GM18502 (cell line): ENCODE measurements at regions not wholly inside any gene's neighbourhood (a gene's known extent, or its start where the extent isn't known, plus 50 kb on each side); places are given as distances from the start of the nearest gene placed in this dataset.

Experiments
- ATAC-seq: cut with Tn5 transposase; IDR thresholded peaks from one replicate; pipeline ENCODE4 v1.9.1; 2021; ENCODE audit warnings: mild to moderate bottlenecking; ENCODE audit not compliant: unreplicated experiment, poor library complexity

DNA sequence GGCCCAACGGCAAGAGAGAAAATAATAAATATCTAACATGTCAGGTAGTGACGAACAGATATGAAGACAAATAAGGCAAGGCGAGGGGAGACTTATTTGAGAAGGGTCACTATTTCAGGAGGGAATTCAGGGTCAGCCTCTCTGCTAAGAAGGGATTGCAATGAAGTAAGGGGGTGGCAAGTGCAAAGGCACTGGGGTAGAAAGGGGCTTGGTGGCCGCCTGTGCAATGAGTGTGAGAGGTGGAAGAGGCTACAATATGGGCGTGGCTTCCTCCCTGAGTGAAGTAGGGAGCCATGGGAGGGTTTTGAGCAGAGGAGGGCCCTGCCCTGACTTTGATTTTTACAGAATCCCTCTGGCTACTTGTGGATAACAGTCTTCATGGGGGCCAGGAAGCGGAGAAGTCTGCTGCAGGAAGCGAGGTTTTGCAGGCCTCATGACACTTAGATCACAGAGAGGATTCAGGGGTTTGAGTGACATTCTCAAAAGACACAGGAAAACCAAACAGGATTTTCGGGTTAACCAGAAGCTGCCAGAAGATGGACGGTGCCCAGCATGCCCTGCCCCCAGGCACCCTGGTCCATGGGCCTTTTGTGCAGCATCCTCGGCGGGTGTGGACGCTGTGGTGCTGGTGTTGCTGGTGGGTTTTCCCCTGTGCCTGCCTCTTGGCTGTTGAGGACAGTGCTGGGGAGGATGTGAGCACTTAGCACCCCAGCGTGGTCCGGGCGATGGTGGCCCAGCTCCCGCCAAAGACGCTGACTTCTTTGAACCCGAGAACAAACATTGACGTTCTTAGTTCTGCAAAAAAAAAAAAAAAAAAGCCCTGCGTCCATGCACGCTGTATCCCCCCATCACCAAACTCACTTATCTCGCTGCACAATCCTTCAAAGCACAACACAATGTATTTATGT lies 124.2 kb upstream of the PTPN1 start:
- no peak for ATAC-seq

DNA sequence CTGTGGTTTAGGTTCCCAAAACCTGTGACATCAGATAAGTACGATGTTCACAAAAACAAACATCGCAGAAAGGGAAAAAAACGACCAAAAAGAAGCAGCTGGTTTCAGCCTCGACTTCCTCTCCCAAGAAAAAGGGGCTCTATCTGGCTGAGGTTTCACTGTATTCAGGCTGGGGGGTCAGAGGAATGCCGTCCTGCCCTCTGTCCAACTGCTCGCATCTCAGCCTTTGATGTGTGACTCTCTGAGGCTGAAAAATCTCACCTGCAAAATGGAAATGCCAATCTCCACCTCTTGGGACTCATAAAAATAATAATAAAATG lies 123.6 kb upstream of the PTPN1 start:
- no peak for ATAC-seq

DNA sequence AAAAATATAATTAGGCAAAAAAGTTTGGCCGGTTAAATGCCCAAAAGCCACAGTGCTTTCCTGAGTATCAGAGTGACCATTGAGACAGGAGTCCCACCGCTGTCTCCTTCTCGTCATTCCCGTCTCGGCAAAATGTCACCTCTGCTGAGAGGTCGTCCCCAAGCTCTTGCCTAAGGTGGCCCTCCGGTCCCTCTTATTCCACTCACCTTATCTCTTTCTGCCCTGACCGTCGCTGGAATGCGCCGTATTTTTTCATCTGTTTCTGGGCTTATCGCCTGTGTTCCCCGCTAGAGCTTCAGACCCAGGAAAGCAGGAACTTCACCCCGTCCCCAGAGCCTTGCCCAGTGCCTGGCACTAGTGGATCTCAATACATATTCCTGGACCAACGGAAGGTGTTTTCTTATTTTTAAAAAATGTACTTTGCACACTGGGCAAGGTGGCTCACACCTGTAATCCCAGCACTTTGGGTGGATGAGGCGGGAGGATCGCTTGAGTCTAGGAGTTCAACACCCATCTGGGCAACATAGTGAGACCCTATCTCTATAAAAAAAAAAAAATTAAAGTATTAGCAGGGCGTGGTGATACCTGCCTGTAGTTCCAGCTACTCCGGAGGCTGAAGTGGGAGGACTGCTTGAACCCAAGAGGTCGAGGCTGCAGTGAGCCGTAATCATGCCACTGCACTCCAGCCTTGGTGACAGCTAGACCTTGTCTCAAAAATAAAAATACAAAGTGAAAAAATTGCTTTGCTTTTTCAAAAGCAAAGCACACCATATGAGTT lies 122.8 kb upstream of the PTPN1 start:
- ATAC-seq: no peak

DNA sequence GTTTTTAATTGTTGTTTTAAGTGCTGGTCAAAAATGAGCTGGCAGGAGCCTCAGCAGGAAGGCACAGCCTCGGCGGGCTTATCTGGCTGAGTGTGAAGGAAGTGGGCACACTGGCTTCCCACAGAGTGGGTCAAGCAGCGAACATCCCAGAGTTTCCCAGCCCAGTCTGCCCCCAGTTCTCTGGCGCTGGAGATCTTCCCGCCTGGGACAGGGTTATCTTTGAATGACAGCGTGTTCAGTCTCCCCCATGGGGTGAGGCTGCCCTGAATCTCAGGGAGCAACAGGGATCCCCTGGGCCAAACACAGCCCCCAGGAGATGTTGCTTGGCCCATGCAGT lies 122.2 kb upstream of the PTPN1 start:
- no peak for ATAC-seq

DNA sequence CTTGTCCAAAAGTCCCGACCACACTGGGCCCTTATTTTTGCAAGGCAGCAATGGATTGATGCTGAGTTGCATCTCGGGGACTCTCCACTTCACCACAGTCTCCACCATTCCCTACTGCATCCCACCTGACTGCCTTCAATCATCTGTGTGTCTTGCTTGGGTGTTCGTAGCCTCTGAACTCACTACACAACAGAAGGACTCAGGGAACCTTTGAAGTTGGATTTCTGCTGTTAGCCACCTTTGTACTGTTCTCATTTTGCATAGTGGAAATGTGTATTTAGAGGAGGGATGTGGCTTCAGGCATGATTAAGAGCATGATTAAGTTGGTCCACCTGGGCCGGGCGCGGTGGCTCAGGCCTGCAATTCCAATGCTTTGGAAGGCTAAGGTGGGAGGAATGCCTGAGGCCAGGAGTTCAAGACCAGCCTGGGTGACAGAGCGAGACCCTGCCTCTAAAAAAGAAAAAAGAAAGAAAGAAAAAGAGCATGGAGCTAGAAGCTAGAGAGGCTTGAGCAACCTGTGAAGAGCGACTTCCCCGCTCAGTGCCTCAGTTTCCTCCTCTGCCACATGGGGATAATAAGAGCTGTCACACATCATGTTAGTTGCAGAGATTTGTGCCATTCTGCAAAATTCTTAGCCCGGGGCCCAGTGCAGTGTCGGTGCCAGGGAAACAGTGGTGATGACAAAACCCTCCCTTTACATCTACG lies 121.3 kb upstream of the PTPN1 start:
- ATAC-seq: no peak

DNA sequence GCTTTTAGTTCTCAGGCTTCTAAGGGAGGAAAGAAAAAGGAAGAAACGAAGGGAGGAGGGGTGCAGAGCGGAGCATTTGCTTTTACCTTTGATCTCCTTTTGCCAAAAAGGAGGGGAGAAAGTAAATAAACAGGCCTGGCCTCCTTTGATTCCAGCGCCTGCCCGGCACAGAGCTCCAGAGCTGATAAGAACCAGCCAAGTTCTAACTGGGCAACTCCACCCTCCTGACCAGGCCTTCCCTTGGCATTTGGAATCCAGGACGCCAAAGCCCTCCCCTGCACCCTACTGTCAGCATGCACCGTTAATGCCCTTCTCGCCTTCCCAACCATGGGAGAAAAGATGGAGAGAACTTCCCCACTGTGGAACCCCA lies 120.8 kb upstream of the PTPN1 start:
- no peak for ATAC-seq

DNA sequence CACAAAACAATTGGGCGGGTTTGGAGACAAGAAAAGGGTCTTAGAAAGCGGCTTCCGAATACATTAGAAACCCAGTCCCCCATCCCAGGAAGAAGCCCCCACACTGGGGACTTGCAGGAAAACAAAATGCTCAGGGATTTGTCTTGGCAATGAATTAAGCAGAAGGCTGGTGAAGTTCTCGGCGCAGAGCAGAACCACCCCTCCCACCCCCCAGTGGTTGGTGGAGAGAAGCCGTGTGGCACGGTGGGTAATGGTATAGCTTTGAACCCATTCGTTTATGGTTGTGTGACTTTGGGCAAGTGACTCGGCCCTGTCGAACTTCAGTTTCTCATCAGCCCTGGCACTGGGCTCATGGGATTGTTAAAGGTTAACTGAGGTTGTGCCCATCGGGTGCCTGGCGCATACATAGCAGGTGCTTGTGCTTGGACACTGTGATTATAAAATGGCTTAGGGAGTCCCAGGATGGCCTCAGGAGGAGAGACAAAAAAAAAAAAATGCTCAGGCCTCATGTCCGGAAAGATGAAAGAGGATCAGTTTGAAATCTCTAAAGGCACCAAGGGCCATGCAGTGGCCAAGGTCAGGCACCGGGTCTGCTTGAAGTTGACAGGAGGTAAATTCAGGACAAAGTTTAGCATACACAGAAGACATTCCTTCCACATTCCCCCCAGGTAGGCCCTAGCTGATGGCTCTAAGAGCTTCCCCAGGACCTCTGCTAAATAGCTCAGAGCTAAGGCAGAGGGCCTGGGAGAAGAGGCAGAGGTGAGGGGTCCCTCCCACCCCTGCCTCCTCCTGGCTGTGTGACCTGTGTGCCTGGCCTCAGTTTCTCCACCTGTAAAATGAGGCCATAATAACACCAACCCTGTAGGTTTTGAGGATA lies 120.1 kb upstream of the PTPN1 start:
- no peak for ATAC-seq

DNA sequence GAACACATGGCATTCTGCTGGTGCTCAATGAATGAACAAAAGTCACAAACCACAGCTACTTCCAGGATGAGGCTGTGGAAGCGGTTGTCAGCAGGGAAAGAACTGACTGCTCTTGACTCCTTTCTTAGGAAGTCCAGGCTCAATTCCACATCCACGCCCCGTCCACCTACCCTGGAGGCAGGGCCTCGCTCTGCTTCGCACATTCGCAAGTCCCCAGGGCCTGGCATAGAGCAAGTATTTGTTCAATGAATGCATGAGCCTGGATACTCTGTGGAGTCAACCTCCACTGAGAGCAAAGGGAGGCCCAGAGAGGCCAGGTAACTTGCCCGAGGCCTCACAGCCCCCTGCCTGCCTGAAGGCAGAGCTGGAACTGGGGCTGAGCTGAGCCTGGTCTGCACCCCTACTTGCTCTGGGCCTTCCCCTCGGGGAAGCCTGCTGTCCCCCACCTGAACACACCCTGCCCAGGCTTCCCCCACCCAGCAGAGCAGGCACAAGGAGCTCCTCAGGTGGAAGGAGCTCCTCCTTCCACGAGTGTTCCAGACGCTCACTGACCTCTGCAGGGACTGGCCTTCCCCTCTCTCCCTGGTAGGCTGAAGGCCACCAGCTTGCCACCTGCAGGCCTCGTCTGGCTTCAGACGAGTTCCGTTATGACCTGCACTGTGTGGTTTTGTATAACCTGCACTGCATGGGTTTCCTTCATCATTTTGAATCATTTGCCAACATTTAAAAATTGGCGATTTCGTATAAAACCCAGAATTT lies 119.3 kb upstream of the PTPN1 start:
- ATAC-seq: no peak

DNA sequence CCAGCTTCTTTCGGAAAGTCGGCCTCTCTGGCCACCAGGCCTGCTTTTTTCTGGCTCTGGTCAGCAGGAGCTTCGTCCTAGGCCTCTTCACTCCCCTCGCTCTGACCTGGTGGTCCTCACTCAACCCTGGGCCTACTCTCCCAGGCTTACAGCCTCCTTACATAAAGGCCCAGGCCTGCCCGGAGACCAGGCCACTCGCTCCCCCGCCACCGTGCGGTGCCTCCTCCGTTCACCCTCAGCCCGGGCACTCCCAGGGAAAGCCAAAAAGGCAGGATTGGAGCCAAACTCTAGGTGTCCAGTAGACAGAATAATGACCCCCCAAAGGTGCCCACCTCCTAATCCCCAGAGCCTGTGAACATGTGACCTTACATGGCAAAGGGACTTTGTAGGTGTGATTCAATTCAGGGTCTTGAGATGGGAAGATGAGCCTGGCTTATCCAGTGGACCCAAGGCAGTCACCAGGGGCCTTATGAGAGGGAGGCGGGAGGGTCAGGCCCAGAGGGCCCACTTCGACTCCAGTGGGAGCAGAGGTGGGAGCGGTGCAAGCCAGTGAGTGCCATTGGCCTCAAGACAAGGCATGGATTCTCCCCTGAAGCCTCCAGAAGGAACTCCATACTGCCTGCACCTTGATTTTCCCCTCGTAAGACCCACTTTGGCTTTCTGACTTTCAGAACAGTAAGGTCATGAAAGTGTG lies 118.6 kb upstream of the PTPN1 start:
- ATAC-seq: no peak

DNA sequence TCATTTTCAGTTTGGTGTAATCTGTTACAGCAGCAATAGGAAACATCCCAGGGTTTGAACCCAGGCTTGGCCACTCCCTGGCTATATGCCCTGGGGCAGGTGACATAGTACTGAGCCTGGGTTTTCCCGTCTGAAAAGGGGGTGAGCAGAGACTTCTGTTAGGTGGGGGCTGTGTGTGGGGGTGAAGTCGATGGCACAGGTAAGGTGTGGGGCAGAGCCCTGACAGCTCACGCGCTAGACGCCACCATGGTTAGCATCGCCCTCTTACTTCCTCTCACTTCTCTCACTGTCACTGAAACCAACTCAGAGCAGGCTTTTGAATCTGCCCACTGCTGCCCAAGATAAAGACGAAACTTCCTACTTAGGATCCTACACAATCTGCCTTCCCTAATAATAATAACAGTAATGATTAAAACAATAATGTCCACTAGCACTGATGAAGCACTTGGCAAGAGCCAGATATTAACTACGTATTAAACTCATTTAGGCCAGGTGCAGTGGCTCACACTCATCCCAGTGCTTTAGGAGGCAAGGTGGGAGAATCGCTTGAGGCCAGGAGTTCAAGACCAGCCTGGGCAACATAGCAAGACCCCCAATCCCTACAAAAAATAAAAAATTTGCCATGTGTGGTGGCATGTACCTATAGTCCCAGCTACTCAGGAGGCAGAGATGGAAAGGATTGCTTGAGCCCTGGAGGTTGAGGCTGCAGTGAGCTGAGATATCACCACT lies 117.9 kb upstream of the PTPN1 start:
- no peak for ATAC-seq

DNA sequence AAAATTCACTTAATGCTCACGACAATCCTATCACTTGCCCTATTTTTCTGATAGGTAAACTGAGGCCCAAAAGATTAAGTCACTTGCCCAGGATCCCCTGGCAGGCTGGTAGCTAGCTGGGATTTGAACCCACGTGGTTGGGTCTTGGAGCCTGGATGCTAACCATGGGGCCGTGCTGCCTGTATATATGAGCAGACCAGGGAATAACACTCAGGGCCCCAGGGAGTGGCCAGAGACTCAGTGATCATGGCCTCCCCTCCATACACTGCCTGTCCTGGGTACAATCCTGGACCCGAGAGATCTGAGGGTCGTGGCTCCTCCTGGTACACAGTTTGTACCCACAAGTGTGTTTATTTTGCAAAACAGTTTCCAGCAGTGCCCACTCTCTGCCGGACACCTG lies 116.9 kb upstream of the PTPN1 start:
- no peak for ATAC-seq

DNA sequence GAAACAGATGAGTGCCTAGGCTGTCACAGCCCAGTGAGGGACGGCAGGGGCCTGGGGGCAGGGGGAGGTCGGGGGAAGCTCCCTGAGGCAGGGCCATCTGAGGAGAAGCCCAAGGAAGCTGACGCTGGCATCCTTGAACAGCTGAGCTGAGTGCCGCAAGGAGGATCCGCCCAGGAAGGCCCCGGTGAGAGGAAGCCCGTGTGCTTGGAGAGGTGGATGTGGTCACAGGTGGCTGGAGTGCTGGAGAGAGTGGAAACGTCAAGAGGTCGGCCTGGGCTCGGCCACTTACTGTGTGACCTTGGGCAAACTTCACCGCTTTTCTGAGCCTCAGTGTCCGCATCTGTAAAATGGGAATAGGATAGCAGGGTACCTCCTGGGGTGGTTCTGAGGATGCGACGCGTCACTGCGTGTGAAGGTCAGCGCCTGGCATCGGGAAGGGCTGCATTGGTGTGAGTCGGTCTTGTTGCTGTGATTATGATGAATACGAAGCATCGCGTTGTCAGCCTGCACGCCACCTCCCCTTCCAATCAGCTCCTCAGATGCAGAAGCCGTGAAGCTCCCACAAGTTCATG lies 116.1 kb upstream of the PTPN1 start:
- no peak for ATAC-seq

DNA sequence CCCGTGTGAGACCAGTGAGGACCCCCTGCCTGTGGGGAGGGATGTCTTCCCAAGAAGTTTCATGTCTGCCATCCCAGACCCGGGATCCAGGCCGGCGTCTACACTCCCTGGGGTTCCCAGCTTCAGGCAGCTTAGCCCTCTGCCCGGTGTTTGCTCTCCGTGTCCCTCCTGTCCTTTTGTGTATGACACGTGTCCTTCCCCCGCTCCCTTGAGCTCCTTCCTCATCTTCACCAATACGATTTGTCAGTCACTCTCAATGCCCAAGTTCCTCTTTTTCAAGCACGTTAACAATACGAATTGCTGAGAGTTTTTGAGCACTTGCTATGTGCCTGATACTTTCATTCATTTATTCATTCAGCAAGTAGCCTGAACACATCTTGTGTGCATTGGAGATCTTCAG lies 115.6 kb upstream of the PTPN1 start:
- ATAC-seq: no peak

DNA sequence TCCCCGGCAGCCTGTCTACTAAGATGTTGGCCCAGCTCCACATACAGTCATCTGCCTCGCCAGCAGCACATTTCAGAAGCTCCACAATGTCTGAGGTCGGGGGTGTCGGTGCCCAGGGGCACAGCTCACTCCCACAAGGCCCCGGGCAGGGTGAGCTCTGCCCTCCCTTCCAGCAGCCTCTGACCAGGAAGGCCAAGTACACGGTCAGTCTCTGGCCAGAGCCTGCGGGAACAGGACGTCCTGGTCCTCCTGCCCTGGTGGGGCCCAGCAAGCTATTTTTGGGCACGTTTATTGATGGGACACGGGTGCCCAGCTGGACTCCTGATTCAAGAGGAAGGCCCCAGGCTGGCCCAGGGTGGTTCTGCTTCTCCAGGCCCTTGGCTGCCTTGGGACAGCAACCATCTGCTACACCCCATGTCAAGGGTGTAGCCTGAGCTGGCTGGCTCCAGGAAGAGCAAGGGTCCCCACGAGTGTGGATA lies 114.9 kb upstream of the PTPN1 start:
- no peak for ATAC-seq

DNA sequence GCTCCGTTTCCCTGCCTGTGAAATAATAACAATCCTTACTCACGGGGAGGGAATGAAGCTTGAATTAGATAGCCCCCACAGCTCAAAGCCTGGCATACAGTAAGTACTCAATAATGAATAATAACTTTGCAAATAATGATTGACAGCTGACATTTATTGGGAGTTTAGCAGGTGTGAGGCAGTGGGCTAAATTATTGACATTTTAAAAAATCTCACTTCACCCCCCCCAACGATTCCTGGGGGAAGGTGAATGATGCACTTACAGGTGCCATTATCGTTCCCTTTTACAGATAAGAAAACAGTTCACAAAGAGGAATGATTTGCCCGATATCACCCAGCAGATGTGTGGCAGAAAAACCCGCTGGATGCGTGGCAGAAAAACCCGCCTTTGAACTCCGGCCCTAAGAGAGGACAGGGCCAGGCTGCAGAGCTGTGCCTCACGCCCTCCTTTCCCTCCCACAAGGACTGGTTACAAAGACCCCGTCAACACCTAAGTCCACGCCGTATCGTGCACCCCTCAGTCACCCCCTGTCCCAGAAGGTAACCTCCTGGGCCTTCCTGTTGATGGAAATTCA lies 114.2 kb upstream of the PTPN1 start:
- no peak for ATAC-seq

DNA sequence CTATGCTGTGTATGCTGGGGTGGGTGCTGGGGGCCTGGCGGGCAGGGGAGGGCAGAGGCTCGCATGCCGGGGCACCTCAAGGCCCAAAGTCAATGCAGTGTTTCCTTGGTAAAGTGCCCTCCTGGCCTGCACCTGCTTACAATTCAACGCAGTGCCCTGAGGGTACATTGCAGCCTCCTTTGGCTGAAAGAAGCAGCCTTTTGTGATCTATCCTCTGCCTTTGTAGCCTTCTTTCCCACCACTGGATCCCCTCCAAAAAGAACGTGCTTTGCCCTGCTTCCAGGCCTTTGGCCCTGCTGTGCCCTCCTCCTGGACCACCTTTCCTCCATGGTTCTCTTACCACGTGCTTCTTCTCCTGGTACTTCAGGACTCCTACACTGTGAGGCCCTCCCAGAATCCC lies 113.6 kb upstream of the PTPN1 start:
- no peak for ATAC-seq

DNA sequence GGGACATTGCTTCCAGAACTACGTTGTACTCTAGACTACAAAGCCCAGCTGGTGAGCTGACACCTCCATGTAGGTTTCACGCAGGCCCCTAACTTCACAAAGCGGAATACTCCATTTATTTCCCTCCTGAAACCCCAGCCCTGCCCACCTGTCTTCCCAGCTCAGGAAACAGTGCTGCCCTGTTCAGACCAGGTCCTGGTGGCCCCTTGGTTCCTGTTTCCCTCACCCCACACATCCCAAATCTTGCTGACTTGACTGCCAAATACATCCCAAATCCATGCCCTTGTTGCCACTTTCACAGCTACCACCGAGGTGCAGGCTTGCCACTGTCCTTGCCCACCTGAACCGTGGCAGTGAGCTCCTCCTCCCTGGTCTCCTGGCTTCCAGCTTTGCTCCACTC lies 113.1 kb upstream of the PTPN1 start:
- ATAC-seq: no peak

DNA sequence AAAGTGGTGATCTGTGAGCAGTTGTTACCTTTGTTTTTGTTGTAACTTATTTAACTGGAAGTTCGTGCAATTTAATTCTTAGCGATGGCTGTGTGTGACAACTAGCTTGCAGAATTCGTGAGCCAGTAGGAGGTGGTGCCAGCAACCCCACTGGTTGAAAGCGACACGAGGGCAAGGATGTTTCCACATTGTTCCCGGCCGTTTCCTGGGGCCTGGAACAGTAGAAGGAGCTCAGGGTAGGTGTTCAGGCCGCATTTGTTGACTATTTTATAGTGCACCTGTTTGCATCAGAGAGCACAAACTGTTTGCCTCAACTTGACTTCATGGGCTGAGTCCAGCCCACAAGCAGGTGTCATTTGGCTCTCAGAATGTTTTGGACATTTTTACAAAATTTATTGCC lies 112.1 kb upstream of the PTPN1 start:
- ATAC-seq: no peak
